IMR-90 (cell line): ENCODE measurements at regions not wholly inside any gene's neighbourhood (a gene's known extent, or its start where the extent isn't known, plus 50 kb on each side); places are given as distances from the start of the nearest gene placed in this dataset.

ENCODE experiments used
- ATAC-seq: fragments of 200-7000 bp; cut with Tn5 transposase; 2 replicates; pipeline ENCODE4 v1.9.1; 2020; ENCODE audit warnings: low read depth, mild to moderate bottlenecking, moderate library complexity
- BruUV-seq: library from RNA; stranded (reverse); fragments of 400-500 nt; replicated peaks from 2 replicates; lab custom pipeline; 2021; lab: Mats Ljungman, UMichigan
- CTCF ChIA-PET: fragments of 300-600 bp; formaldehyde crosslinking; extraction: SDS; loops from one replicate; lab custom pipeline; 2021; ENCODE audit warnings: antibody characterized with exemption; lab: Yijun Ruan, JAX
- POLR2A ChIA-PET: fragments of 300-600 bp; sonication (Branson Sonifier 250); formaldehyde crosslinking; loops from one replicate; lab custom pipeline; 2022; ENCODE audit warnings: antibody characterized with exemption; ENCODE audit not compliant: unreplicated experiment; lab: Charles Lee
- DNase-seq: peaks from one replicate; pipeline ENCODE4 v3.0.0; 2013
- H2AFZ ChIP-seq: replicated peaks from 2 replicates; pipeline ENCODE3; 2013; ENCODE audit warnings: low read length, mild to moderate bottlenecking; ENCODE audit not compliant: poor library complexity
- H2AK5ac ChIP-seq: 2 replicates; pipeline ENCODE4 v1.6.1; 2013; ENCODE audit warnings: low read depth, low read length, inconsistent platforms
- H2AK9ac ChIP-seq: replicated peaks from 2 replicates; pipeline ENCODE3; 2013; ENCODE audit warnings: mild to moderate bottlenecking, low read depth, low read length, moderate library complexity; ENCODE audit not compliant: poor library complexity
- H2BK120ac ChIP-seq: 2 replicates; pipeline ENCODE4 v1.6.1; 2013; ENCODE audit warnings: low read depth, low read length, inconsistent platforms
- H2BK15ac ChIP-seq: 3 replicates; pipeline ENCODE4 v1.6.1; 2013; ENCODE audit warnings: low read depth, low read length, inconsistent platforms
- H2BK20ac ChIP-seq: 2 replicates; pipeline ENCODE4 v1.6.1; 2013; ENCODE audit warnings: low read depth, mild to moderate bottlenecking, inconsistent platforms, low read length, moderate library complexity
- H2BK5ac ChIP-seq: 2 replicates; pipeline ENCODE4 v1.6.1; 2013; ENCODE audit warnings: mild to moderate bottlenecking, low read depth, low read length, inconsistent platforms; ENCODE audit not compliant: poor library complexity, severe bottlenecking
- H3K14ac ChIP-seq: replicated peaks from 2 replicates; pipeline ENCODE4 v1.6.1; 2013; ENCODE audit warnings: low read depth, low read length, inconsistent platforms
- H3K18ac ChIP-seq: 2 replicates; pipeline ENCODE4 v1.6.1; 2013; ENCODE audit warnings: low read depth, low read length, control low read depth
- H3K23ac ChIP-seq: 2 replicates; pipeline ENCODE4 v1.6.1; 2013; ENCODE audit warnings: low read depth, low read length, inconsistent platforms
- H3K27ac ChIP-seq: 2 replicates; pipeline ENCODE4 v1.5.1; 2013; ENCODE audit warnings: mild to moderate bottlenecking, control low read depth, low read length; ENCODE audit not compliant: insufficient read depth
- H3K27me3 ChIP-seq: 2 replicates; pipeline ENCODE4 v1.6.1; 2013; ENCODE audit warnings: low read length; ENCODE audit not compliant: control insufficient read depth, insufficient read depth
- H3K36me3 ChIP-seq: 2 replicates; pipeline ENCODE4 v1.6.1; 2013; ENCODE audit warnings: low read length, mixed read lengths; ENCODE audit not compliant: control insufficient read depth, insufficient read depth
- H3K4ac ChIP-seq: 2 replicates; pipeline ENCODE4 v1.6.1; 2013; ENCODE audit warnings: low read depth, low read length, inconsistent platforms
- H3K4me1 ChIP-seq: 2 replicates; pipeline ENCODE4 v1.6.1; 2013; ENCODE audit warnings: low read length, mixed read lengths; ENCODE audit not compliant: control insufficient read depth, insufficient read depth
- H3K4me2 ChIP-seq: 2 replicates; pipeline ENCODE4 v1.6.1; 2013; ENCODE audit warnings: low read depth, mild to moderate bottlenecking, control low read depth, low read length, moderate library complexity
- H3K4me3 ChIP-seq: 2 replicates; pipeline ENCODE4 v1.5.1; 2013; ENCODE audit warnings: low read depth, mild to moderate bottlenecking, control low read depth, low read length, moderate library complexity; ENCODE audit not compliant: insufficient read depth
- H3K56ac ChIP-seq: 2 replicates; pipeline ENCODE4 v1.6.1; 2013; ENCODE audit warnings: low read length, inconsistent platforms; ENCODE audit not compliant: insufficient read depth; ENCODE audit errors: extremely low read depth
- H3K79me1 ChIP-seq, 2 experiments: 2 replicates each; pipeline ENCODE4 v1.6.1; 2013; ENCODE audit warnings: low read length in 2 of 2, inconsistent platforms in 1 of 2, low read depth in 1 of 2
- H3K9ac ChIP-seq: 2 replicates; pipeline ENCODE4 v1.6.1; 2013; ENCODE audit warnings: low read depth, low read length, control low read depth
- H3K9me1 ChIP-seq: 2 replicates; pipeline ENCODE4 v1.6.1; 2013; ENCODE audit warnings: low read length, inconsistent platforms; ENCODE audit not compliant: insufficient read depth
- H3K9me3 ChIP-seq: 2 replicates; pipeline ENCODE4 v1.6.1; 2013; ENCODE audit warnings: low read length; ENCODE audit not compliant: control insufficient read depth, insufficient read depth
- H4K20me1 ChIP-seq: 2 replicates; pipeline ENCODE4 v1.6.1; 2013; ENCODE audit warnings: low read length, inconsistent platforms; ENCODE audit not compliant: insufficient read depth
- H4K5ac ChIP-seq: 2 replicates; pipeline ENCODE4 v1.6.1; 2013; ENCODE audit warnings: mild to moderate bottlenecking, low read depth, low read length, control low read depth
- H4K8ac ChIP-seq, 2 experiments: 2 replicates each; pipeline ENCODE4 v1.6.1; 2013; ENCODE audit warnings: low read depth in 2 of 2, low read length in 2 of 2, control low read depth in 1 of 2, inconsistent platforms in 1 of 2
- H4K91ac ChIP-seq: 2 replicates; pipeline ENCODE4 v1.6.1; 2013; ENCODE audit warnings: low read depth, low read length, inconsistent platforms; ENCODE audit not compliant: insufficient read depth
- BHLHE40 ChIP-seq: fragments of 150-350 bp; IDR thresholded peaks from 2 replicates; pipeline ENCODE4 v1.6.1; 2016; ENCODE audit warnings: mild to moderate bottlenecking, low read depth, low read length
- CEBPB ChIP-seq: IDR thresholded peaks from 2 replicates; pipeline ENCODE4 v1.6.1; 2012; ENCODE audit warnings: low read depth, low read length, improper control_type of control experiment
- CHD1 ChIP-seq: IDR thresholded peaks from 2 replicates; pipeline ENCODE4 v1.6.1; 2012; ENCODE audit warnings: low read depth, low read length, improper control_type of control experiment
- CTCF ChIP-seq: conservative IDR thresholded peaks from 2 replicates; pipeline ENCODE4 v1.5.1; 2012; ENCODE audit warnings: mild to moderate bottlenecking, low read depth, low read length, improper control_type of control experiment
- FOS ChIP-seq: fragments of 150-350 bp; IDR thresholded peaks from 2 replicates; pipeline ENCODE4 v1.6.1; 2016; ENCODE audit warnings: low read depth, low read length
- MAFK ChIP-seq: IDR thresholded peaks from 2 replicates; pipeline ENCODE4 v1.6.1; 2012; ENCODE audit warnings: low read depth, low read length, improper control_type of control experiment
- MAZ ChIP-seq: IDR thresholded peaks from 2 replicates; pipeline ENCODE4 v1.6.1; 2012; ENCODE audit warnings: low read depth, mild to moderate bottlenecking, low read length, improper control_type of control experiment, moderate library complexity, borderline replicate concordance
- MXI1 ChIP-seq: IDR thresholded peaks from 2 replicates; pipeline ENCODE4 v1.6.1; 2012; ENCODE audit warnings: low read depth, mild to moderate bottlenecking, low read length, moderate library complexity, borderline replicate concordance
- NFE2L2 ChIP-seq: fragments of 150-350 bp; IDR thresholded peaks from 2 replicates; pipeline ENCODE4 v1.6.1; 2016; ENCODE audit warnings: low read depth, mild to moderate bottlenecking, low read length
- POLR2A ChIP-seq: IDR thresholded peaks from 2 replicates; pipeline ENCODE4 v1.6.1; 2012; ENCODE audit warnings: mild to moderate bottlenecking, low read depth, low read length
- RAD21 ChIP-seq: IDR thresholded peaks from 2 replicates; pipeline ENCODE4 v1.6.1; 2012; ENCODE audit warnings: low read length, improper control_type of control experiment
- RCOR1 ChIP-seq: IDR thresholded peaks from 2 replicates; pipeline ENCODE4 v1.6.1; 2012; ENCODE audit warnings: mild to moderate bottlenecking, low read length, improper control_type of control experiment; ENCODE audit not compliant: insufficient replicate concordance
- RFX5 ChIP-seq: IDR thresholded peaks from 2 replicates; pipeline ENCODE4 v1.8.0; 2012; ENCODE audit warnings: low read depth, mild to moderate bottlenecking, low read length, moderate library complexity
- SMC3 ChIP-seq: fragments of 150-350 bp; IDR thresholded peaks from 2 replicates; pipeline ENCODE4 v1.6.1; 2016; ENCODE audit warnings: low read depth, mild to moderate bottlenecking, antibody characterized with exemption, low read length, moderate library complexity
- USF2 ChIP-seq: fragments of 150-350 bp; IDR thresholded peaks from 2 replicates; pipeline ENCODE4 v1.6.1; 2017; ENCODE audit warnings: mild to moderate bottlenecking, antibody characterized with exemption, low read length, low read depth
- WGBS, 2 experiments: methylation state at CpG; one replicate each; pipeline versions ENCODE4 v1.1.5 to v1.1.7; 2013; ENCODE audit warnings: missing lambda C conversion rate in 2 of 2; ENCODE audit not compliant: insufficient read length in 1 of 2; ENCODE audit errors: extremely low coverage in 2 of 2; 5-methylcytosine and 5-hydroxymethylcytosine counted together
- dilution Hi-C: fragments of 300-500 bp; cut with HindIII; formaldehyde crosslinking; loops from one replicate; pipeline ENCODE4 v1.14.3; 2018; ENCODE audit warnings: low sequenced_read_pairs; ENCODE audit not compliant: unreplicated experiment
- in situ Hi-C: fragments of 300-500 bp; cut with MboI; formaldehyde crosslinking; loops from 3 replicates; pipeline ENCODE4 v1.14.3; 2019; ENCODE audit warnings: low sequenced_read_pairs, inconsistent platforms, mixed read lengths
- intact Hi-C: fragments of 100-400 bp; cut with micrococcal nuclease; formaldehyde crosslinking; loops from 2 replicates; pipeline ENCODE4 v1.10.0; 2022
- TF ChIP-seq, protein P1 (sequence below): fragments of 150-350 bp; IDR thresholded peaks from 2 replicates; pipeline ENCODE4 v1.6.1; 2016; ENCODE audit warnings: low read depth, mild to moderate bottlenecking, low read length, moderate library complexity, borderline replicate concordance

DNA sequence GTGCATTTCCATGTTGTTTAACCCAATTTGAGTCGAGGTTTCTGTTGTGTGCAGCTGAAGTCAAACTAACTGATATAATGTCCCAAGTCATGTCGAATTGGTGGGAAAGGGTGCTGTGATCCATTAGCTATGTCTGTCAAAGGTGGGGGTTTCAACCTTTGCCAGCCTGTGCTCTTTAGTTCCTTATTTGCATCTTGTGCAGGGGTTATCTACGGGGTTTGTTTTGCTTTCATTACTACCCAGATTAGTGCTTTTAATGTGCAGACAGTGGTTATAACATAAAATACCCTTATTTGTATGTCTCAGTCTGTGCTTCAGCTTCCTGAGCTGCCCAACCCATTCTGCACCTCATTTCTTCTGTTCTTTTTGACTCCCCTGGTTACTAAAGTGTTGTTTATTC, 271.9 kb upstream of the CXCR4 start:
- H3K36me3 ChIP-seq: no peaks in the 10 kb centered on the region
- H2BK20ac ChIP-seq: no peak overlapping the region
- H3K9me1 ChIP-seq: no peaks in the 10 kb centered on the region
- TF ChIP-seq RFX5: no peak
- no peak for TF ChIP-seq RCOR1
- TF ChIP-seq BHLHE40: no peak
- TF ChIP-seq MAFK: no peak
- no peak for TF ChIP-seq RAD21
- TF ChIP-seq MXI1: no peak
- TF ChIP-seq CEBPB: no peak
- TF ChIP-seq NFE2L2: no peak
- TF ChIP-seq, protein P1, sequence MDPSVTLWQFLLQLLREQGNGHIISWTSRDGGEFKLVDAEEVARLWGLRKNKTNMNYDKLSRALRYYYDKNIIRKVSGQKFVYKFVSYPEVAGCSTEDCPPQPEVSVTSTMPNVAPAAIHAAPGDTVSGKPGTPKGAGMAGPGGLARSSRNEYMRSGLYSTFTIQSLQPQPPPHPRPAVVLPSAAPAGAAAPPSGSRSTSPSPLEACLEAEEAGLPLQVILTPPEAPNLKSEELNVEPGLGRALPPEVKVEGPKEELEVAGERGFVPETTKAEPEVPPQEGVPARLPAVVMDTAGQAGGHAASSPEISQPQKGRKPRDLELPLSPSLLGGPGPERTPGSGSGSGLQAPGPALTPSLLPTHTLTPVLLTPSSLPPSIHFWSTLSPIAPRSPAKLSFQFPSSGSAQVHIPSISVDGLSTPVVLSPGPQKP: no peak
- TF ChIP-seq USF2: no peak
- no peak for TF ChIP-seq CHD1
- no peak for TF ChIP-seq FOS
- no peak for TF ChIP-seq MAZ
- TF ChIP-seq SMC3: no peak
- no peak for TF ChIP-seq CTCF
- TF ChIP-seq POLR2A: no peak
- no peak overlapping the region for H3K14ac ChIP-seq
- no peak for ATAC-seq
- H3K9me3 ChIP-seq: no peaks in the 10 kb centered on the region
- H4K20me1 ChIP-seq: no peaks in the 10 kb centered on the region
- no peak overlapping the region for H2BK15ac ChIP-seq
- ChIA-PET POLR2A (no interaction called here), CTCF (interaction anchor here (0.6 to 1.0 kb wide), 2 partner anchors 14 to 476 kb away, joined by 3 read pairs; no protein-coding TSS in a partner anchor)
- no peak overlapping the region for H2AFZ ChIP-seq
- no peak overlapping the region for H2BK5ac ChIP-seq
- H3K27me3 ChIP-seq: no peaks in the 10 kb centered on the region
- dilution Hi-C loops (no loop called here), in situ Hi-C loops (loop anchor here (25.0 kb wide), 1 partner anchor 1403 kb away; no protein-coding TSS in a partner anchor), intact Hi-C loops (no loop called here)
- BruUV-seq: no TSS peak
- no peak overlapping the region for H3K4ac ChIP-seq
- no peak overlapping the region for H3K4me3 ChIP-seq
- no peak overlapping the region for H4K91ac ChIP-seq
- H4K8ac ChIP-seq: no peak overlapping the region
- no peaks in the 10 kb centered on the region for H3K79me1 ChIP-seq
- no peak overlapping the region for H2AK9ac ChIP-seq
- H3K18ac ChIP-seq: no peak overlapping the region
- no peak overlapping the region for H3K23ac ChIP-seq
- no peak for DNase-seq
- H3K56ac ChIP-seq: no peak overlapping the region
- no peak overlapping the region for H3K27ac ChIP-seq
- 0% methylated on average over 1 of the region's 3 CpGs; no CpG with 5 or more reads in 1 of the 2 experiments for WGBS, 2 experiments
- H2AK5ac ChIP-seq: no peak overlapping the region
- no peak overlapping the region for H3K4me2 ChIP-seq
- H4K5ac ChIP-seq: no peak overlapping the region
- H2BK120ac ChIP-seq: no peak overlapping the region
- no peaks in the 10 kb centered on the region for H3K4me1 ChIP-seq
- H3K9ac ChIP-seq: no peak overlapping the region
